KBM-7 (cell line): ENCODE measurements at regions not wholly inside any gene's neighbourhood (a gene's known extent, or its start where the extent isn't known, plus 50 kb on each side); places are given as distances from the start of the nearest gene placed in this dataset.
A peak's percentile ranks its signal among the peaks of the same experiment; 100 is the strongest.
"Not testable (repeated sequence)": the region's sequence is repeated elsewhere in the genome, so short reads cannot be mapped to it uniquely, and the experiment has no call there.

Experiments used
- DNase-seq: peaks from one replicate; pipeline ENCODE4 v3.0.0-alpha.2; 2015
- in situ Hi-C: fragments of 300-500 bp; cut with MboI; formaldehyde crosslinking; loops from 2 replicates; pipeline ENCODE4 v1.14.3; 2020; ENCODE audit warnings: low sequenced_read_pairs, low pct_unique_long_range_greater_than_20kb, mixed read lengths

DNA sequence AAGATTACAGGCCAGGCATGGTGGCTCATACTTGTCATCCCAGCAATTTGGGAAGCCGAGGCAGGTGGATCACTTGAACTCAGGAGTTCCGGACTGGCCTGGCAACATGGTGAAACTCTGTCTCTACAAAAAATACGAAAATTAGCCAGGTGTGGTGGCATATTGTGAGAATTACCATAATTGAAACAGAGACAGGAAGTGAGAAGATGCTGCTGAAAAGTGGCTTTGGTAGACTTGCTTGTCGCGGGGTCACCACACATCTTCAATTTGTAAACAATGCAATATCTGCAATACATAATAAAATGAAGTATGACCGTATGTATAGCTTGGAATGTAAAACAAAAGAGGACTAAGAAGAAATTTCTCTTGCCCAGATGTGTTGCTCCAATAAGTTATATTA lies 490.5 kb downstream of the GABRG2 start:
- no peak for DNase-seq
- in situ Hi-C loops = no loop called here

- in situ Hi-C loops = no loop called here
- DNase-seq = no peak
Observed at GRCh38 chr5:162567644-162568043, 500.1 kb downstream of the GABRG2 start.

GRCh38 chr5:162573758-162574157 lies 506.2 kb downstream of the GABRG2 start:
- DNase-seq = no peak
- in situ Hi-C loops = no loop called here

DNA sequence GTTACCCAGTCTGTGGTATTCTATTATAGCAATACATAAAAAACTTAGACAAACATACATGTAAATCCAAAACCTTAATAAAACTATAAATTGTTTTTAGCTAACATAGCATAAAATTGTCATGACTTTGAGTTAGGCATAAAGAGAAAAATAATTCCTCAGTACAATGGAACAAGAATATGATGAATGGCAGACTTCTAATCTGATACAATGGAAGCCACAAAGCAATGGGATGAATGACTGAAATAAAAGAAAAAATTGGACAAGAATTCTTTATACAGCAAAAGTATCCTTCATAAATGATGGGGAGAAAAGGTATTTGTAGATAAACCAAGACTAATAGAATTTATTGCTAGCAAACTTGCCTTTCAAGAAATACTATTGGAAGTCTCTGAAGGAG lies 524.2 kb downstream of the GABRG2 start:
- in situ Hi-C loops = no loop called here
- no peak for DNase-seq

DNA sequence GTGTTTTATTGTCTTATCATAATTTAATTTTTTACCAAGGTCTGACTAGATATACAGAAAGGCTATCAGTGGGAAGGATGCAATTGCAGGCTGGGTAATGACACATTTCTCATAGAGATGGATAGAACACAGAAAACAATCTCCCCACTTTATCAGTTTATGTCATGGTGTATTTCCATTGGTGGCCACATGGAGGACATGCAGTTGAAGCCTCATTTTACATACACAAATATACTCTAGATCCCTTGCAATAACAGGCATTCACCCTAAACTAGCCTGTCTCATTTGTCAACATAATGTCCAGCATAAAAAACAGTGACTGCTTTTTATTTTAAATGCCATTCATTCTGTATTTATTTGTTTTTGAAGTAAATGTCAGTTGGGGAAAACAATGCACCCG lies 526.3 kb downstream of the GABRG2 start:
- DNase-seq = peak; percentile 23
- in situ Hi-C loops = no loop called here

DNA sequence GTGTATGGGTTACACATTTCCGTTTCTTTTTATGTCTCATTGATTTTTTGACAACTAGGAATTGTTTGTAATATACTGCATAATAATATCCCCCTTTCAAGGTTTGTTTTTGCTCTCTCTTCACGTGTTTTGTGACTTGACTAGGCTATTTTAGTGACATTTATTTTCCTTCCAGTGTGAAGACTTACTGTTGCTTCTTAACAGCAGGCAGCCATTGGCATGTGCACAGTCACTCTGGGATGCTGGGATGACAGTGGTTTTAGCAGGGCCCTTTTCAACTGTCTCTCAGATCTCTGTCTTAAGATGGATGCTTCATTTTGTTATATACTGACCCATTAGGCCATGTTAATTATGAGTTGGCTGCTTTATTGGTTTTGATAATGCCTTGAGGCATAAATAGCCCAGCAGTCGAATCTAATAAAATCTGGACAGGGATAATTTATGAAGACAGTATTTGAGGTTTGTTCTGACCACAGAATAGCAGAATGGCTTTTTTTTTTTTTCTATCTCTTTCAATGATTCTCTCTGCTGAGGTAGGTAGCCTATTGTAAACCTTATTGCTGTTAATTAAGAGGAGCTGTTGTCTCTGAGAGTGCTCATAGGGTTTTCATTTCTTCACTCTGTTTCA lies 536.0 kb downstream of the GABRG2 start:
- in situ Hi-C loops = no loop called here
- DNase-seq = no peak

DNA sequence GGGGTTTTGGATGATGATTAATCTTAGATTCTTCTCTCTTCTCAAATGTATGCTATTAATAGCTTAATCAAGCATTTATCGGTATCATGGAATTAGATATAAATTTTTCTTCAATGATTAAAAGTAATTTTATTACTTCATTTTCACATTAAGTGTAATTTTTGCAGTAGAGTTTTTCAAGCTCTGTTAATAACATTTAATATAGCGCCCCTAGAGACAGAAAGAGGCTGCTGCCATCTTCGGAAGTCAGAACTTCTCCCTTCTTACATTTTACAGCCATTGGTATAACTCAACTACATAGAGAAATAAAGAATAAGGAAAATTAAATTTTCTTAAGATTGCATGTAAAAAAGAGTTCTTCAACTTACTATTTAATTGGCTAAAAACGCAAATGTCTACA lies 540.3 kb downstream of the GABRG2 start:
- in situ Hi-C loops = no loop called here
- DNase-seq = peak; percentile 12

- not testable (repeated sequence) for DNase-seq
Observed at GRCh38 chr5:162621726-162622263, 554.2 kb downstream of the GABRG2 start.

DNA sequence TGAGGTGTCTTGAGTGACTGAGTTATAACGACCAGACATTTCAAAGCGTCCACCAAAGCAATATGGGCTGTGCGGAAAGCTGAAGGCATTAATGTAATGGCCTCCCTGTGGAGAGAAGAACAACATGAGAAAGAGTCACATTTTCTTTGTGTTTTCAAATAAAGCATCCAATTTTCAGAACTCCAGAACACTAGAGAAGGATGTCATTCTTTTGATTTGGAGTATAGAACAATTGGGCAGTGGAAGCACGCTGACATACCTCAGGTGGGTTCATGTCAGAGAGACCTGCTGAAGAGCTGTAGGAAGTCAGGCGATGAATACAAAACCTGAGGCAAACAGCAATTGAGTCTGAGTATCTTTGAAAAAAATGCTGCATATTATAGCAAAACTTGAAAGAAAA lies 556.5 kb downstream of the GABRG2 start:
- no peak for DNase-seq
- in situ Hi-C loops = no loop called here

More at GRCh38 chr5:162621726-162622263, 554.2 kb downstream of the GABRG2 start:
- in situ Hi-C loops = not testable (repeated sequence)

GRCh38 chr5:162637481-162637880 lies 569.9 kb downstream of the GABRG2 start:
- in situ Hi-C loops = no loop called here
- DNase-seq = no peak

- no peak for DNase-seq
- in situ Hi-C loops = no loop called here
Observed at GRCh38 chr5:162638849-162639248, 571.3 kb downstream of the GABRG2 start.

GRCh38 chr5:162641142-162641813 lies 573.7 kb downstream of the GABRG2 start:
- in situ Hi-C loops = no loop called here
- DNase-seq = no peak

DNA sequence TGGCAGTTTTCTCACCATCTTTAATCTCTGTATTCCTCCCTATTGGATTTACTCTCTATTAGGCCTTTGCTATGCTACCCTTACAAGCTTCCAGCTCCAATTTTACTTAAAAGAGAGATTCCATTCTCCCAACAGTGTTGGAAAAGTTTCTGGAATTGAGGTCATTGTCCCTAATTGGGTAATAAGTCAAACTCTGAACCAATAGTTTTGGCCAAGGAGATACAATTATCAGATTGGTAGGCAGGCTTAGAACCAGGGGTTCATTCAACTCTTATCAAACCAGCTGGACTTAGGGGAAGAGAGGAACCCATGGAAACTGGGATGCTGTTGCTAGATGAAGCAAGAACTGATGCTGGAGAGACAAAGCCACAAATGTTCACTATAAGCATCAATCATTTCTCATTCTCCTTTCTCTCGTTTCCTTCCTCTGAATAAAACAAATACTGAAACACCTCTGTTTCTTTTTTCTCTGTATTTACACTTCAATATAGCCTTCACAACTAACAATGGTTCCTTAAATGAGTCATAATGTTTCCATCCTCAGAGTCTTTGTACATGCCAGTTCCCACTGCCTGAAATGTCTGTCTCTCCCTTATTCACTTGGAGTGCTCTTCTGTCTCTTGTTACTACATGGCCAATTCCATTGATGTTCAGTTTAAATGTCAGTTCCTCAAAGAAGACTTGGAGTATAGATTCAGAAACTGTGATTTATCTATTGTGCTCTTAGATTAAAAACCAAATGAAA lies 587.3 kb downstream of the GABRG2 start:
- no peak for DNase-seq
- in situ Hi-C loops = no loop called here

GRCh38 chr5:162657076-162657475 lies 589.5 kb downstream of the GABRG2 start:
- no peak for DNase-seq
- in situ Hi-C loops = no loop called here

- in situ Hi-C loops = no loop called here
- no peak for DNase-seq
Observed at GRCh38 chr5:162664846-162665245, 597.3 kb downstream of the GABRG2 start.

GRCh38 chr5:162668926-162669325 lies 601.4 kb downstream of the GABRG2 start:
- no peak for DNase-seq
- in situ Hi-C loops = no loop called here

DNA sequence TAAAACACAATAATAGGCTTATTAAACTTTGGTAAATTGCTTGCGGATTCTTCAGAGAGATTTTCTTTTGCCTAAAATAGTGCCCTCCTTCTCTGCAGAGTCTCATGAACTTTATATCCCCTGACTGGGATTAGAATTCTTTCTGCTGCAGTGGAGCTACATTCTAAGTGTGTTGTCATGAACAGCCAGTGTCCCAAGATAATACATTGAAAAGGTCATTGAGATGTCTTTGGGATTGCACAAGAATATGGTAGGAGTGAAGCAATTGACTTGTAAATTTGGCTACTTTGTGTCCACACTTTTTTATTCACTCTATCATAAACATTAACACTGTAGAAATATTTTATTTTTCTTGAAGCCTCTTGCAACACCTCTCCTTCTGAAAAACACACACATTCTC lies 604.5 kb downstream of the GABRG2 start:
- in situ Hi-C loops = no loop called here
- no peak for DNase-seq

- peak; percentile 9 for DNase-seq
- in situ Hi-C loops = no loop called here
Observed at GRCh38 chr5:162683284-162683683, 615.7 kb downstream of the GABRG2 start.

GRCh38 chr5:162684145-162684544 lies 616.6 kb downstream of the GABRG2 start:
- in situ Hi-C loops = no loop called here
- DNase-seq = no peak

GRCh38 chr5:162685302-162685701 lies 617.7 kb downstream of the GABRG2 start:
- in situ Hi-C loops = no loop called here

More at GRCh38 chr5:162685302-162685701, 617.7 kb downstream of the GABRG2 start:
- DNase-seq = no peak
